Endothelial cell of umbilical vein (primary cell): ENCODE measurements at regions not wholly inside any gene's neighbourhood (a gene's known extent, or its start where the extent isn't known, plus 50 kb on each side); places are given as distances from the start of the nearest gene placed in this dataset.

Source experiments
- BruUV-seq: library from RNA; stranded (reverse); fragments of 400-500 nt; replicated peaks from 2 replicates; lab custom pipeline; 2021; lab: Mats Ljungman, UMichigan
- CTCF ChIA-PET: fragments of 300-600, 350-600 bp; sonication (Branson Sonifier 250); formaldehyde crosslinking; loops from one replicate; lab custom pipeline; 2021; ENCODE audit warnings: antibody characterized with exemption, inconsistent platforms; lab: Charles Lee
- POLR2A ChIA-PET: fragments of 300-600, 350-600 bp; sonication (Branson Sonifier 250); formaldehyde crosslinking; loops from one replicate; lab custom pipeline; 2021; ENCODE audit warnings: antibody characterized with exemption, inconsistent platforms; lab: Charles Lee
- DNase-seq: peaks from one replicate; pipeline ENCODE4 v3.0.0-alpha.2; 2011; ENCODE audit warnings: low read depth, low spot score
- FAIRE-seq: peaks from 2 replicates; lab custom pipeline; 2011; peaks lifted over from hg19 to GRCh38; lab: Jason Lieb, UNC
- H2AFZ ChIP-seq: 2 replicates; pipeline ENCODE4 v1.6.0; 2012; ENCODE audit warnings: low read depth, low read length, control low read depth, inconsistent platforms
- H3K27ac ChIP-seq: 2 replicates; pipeline ENCODE4 v1.5.1; 2011; ENCODE audit warnings: low read depth, mild to moderate bottlenecking, control low read depth, low read length, moderate library complexity; ENCODE audit not compliant: insufficient read depth
- H3K27me3 ChIP-seq, 2 experiments: 2 replicates each; pipeline versions ENCODE4 v1.6.0 to v1.6.1; 2011; ENCODE audit warnings: low read length in 2 of 2, mixed read lengths in 1 of 2; ENCODE audit not compliant: control insufficient read depth in 2 of 2, insufficient read depth in 2 of 2
- H3K36me3 ChIP-seq, 2 experiments: 2 replicates in 1 of 2; 3 replicates in 1 of 2; pipeline ENCODE4 v1.5.1; 2011; ENCODE audit warnings: low read length in 2 of 2, mild to moderate bottlenecking in 1 of 2, moderate library complexity in 1 of 2; ENCODE audit not compliant: control insufficient read depth in 2 of 2, insufficient read depth in 2 of 2; ENCODE audit errors: extremely low read depth in 1 of 2
- H3K4me1 ChIP-seq: 3 replicates; pipeline ENCODE4 v1.5.1; 2011; ENCODE audit warnings: mild to moderate bottlenecking, low read length; ENCODE audit not compliant: control insufficient read depth, insufficient read depth; ENCODE audit errors: extremely low read depth
- H3K4me2 ChIP-seq: 2 replicates; pipeline ENCODE4 v1.6.1; 2011; ENCODE audit warnings: low read length, control low read depth, mixed read lengths; ENCODE audit not compliant: insufficient read depth
- H3K4me3 ChIP-seq, 3 experiments: fragments of 200-600 bp in 1 of 3; sonication (generic), shearing (Covaris generic) in 1 of 3; replicated peaks in 1 of 3; 2 replicates each; pipeline ENCODE4 v1.5.1; 2011 to 2016; ENCODE audit warnings: control low read depth in 3 of 3, low read length in 3 of 3, mild to moderate bottlenecking in 2 of 3, inconsistent platforms in 1 of 3, low read depth in 1 of 3, moderate library complexity in 1 of 3; ENCODE audit not compliant: insufficient read depth in 1 of 3
- H3K79me2 ChIP-seq: 2 replicates; pipeline ENCODE4 v1.6.0; 2012; ENCODE audit warnings: low read length, inconsistent platforms; ENCODE audit not compliant: control insufficient read depth, insufficient read depth
- H3K9ac ChIP-seq: replicated peaks from 2 replicates; pipeline ENCODE3; 2011; ENCODE audit warnings: low read length, control low read depth; ENCODE audit not compliant: insufficient read depth; ENCODE audit errors: extremely low read depth
- H3K9me1 ChIP-seq: replicated peaks from 3 replicates; pipeline ENCODE4 v1.6.0; 2011; ENCODE audit warnings: mild to moderate bottlenecking, low read length; ENCODE audit not compliant: control insufficient read depth, insufficient read depth; ENCODE audit errors: extremely low read depth
- H3K9me3 ChIP-seq: replicated peaks from 2 replicates; pipeline ENCODE4 v1.5.1; 2012; ENCODE audit warnings: low read length, inconsistent platforms; ENCODE audit not compliant: control insufficient read depth, insufficient read depth
- H4K20me1 ChIP-seq: replicated peaks from 2 replicates; pipeline ENCODE3; 2011; ENCODE audit warnings: mild to moderate bottlenecking, low read length; ENCODE audit not compliant: control insufficient read depth, insufficient read depth; ENCODE audit errors: extremely low read depth
- CTCF ChIP-seq, 2 donors: IDR thresholded peaks; 1 replicate in 1 of 2; 2 replicates in 1 of 2; pipeline ENCODE4 v1.5.1; 2011; ENCODE audit warnings: low read length in 2 of 2, mild to moderate bottlenecking in 2 of 2, moderate library complexity in 2 of 2, control low read depth in 1 of 2, inconsistent platforms in 1 of 2, low read depth in 1 of 2; ENCODE audit not compliant: insufficient read depth in 1 of 2; ENCODE audit errors: extremely low read depth in 1 of 2
- EZH2 ChIP-seq: IDR thresholded peaks from 2 replicates; pipeline ENCODE4 v1.6.1; 2012; ENCODE audit warnings: borderline replicate concordance, low read depth, mild to moderate bottlenecking, moderate library complexity, low read length, inconsistent platforms; ENCODE audit not compliant: severe bottlenecking
- FOS ChIP-seq: IDR thresholded peaks from 2 replicates; pipeline ENCODE4 v1.6.1; 2011; ENCODE audit warnings: mild to moderate bottlenecking, low read length, moderate library complexity, borderline replicate concordance; ENCODE audit not compliant: insufficient read depth
- JUN ChIP-seq: IDR thresholded peaks from 2 replicates; pipeline ENCODE4 v1.6.1; 2011; ENCODE audit warnings: borderline replicate concordance, low read depth; ENCODE audit not compliant: insufficient read length, insufficient read depth
- MYC ChIP-seq: IDR thresholded peaks from one replicate; pipeline ENCODE4 v1.6.1; 2011; ENCODE audit warnings: mild to moderate bottlenecking, low read depth, low read length
- POLR2A ChIP-seq: IDR thresholded peaks from 2 replicates; pipeline ENCODE4 v1.6.1; 2012; ENCODE audit warnings: low read depth, mild to moderate bottlenecking, control low read depth, low read length
- POLR2AphosphoS5 ChIP-seq: IDR thresholded peaks from 2 replicates; pipeline ENCODE4 v1.6.1; 2012; ENCODE audit warnings: low read depth, mild to moderate bottlenecking, control low read depth, low read length, moderate library complexity; ENCODE audit not compliant: insufficient read depth
- dilution Hi-C: fragments of 300-500 bp; cut with MboI; formaldehyde crosslinking; loops from one replicate; pipeline ENCODE4 v1.15.0; 2019; ENCODE audit warnings: low sequenced_read_pairs; ENCODE audit not compliant: extremely low pct_ligation_motif_present
- intact Hi-C: fragments of 100-400 bp; cut with micrococcal nuclease; formaldehyde crosslinking; loops from one replicate; pipeline ENCODE4 v1.10.0; 2022

GRCh38 chr6:168865522-168865921 is 388.1 kb downstream of the THBS2 start:
- ChIA-PET POLR2A (interaction anchor here (0.5 kb wide), 1 partner anchor 732 kb away, joined by 3 read pairs; no protein-coding TSS in a partner anchor), CTCF (no interaction called here)
- no peak for FAIRE-seq
- H3K9ac ChIP-seq = no peak overlapping the region
- TF ChIP-seq MYC = no peak
- no peak for TF ChIP-seq POLR2AphosphoS5
- TF ChIP-seq EZH2 = no peak
- TF ChIP-seq CTCF (IDR thresholded peaks at IDR 0.05; ENCODE audit: extremely low read depth in 1 of 2, insufficient read depth in 1 of 2, low read depth in 1 of 2, low read length in 2 of 2) = no peak
- TF ChIP-seq FOS = no peak
- no peak for TF ChIP-seq POLR2A
- no peak for TF ChIP-seq JUN
- no TSS peak for BruUV-seq
- H3K9me3 ChIP-seq = peaks cover 2% of the 10 kb centered on the region
- no peaks in the 10 kb centered on the region for H3K36me3 ChIP-seq
- no peaks in the 10 kb centered on the region for H3K79me2 ChIP-seq
- no peak overlapping the region for H2AFZ ChIP-seq
- H3K27ac ChIP-seq = no peak overlapping the region
- no peaks in the 10 kb centered on the region for H3K4me1 ChIP-seq
- intact Hi-C loops (no loop called here), dilution Hi-C loops (no loop called here)
- no peak overlapping the region for H3K4me3 ChIP-seq
- DNase-seq = no peak
- no peaks in the 10 kb centered on the region for H3K27me3 ChIP-seq
- H4K20me1 ChIP-seq = no peaks in the 10 kb centered on the region
- H3K4me2 ChIP-seq = no peak overlapping the region
- no peaks in the 10 kb centered on the region for H3K9me1 ChIP-seq
